K562 (cell line): ENCODE measurements at regions not wholly inside any gene's neighbourhood (a gene's known extent, or its start where the extent isn't known, plus 50 kb on each side); places are given as distances from the start of the nearest gene placed in this dataset.

Experiments
- AFF1 ChIP-seq, 2 experiments: fragments of 450-650 bp; IDR thresholded peaks; 2 replicates each; pipeline ENCODE4 v1.6.1; 2018; ENCODE audit warnings: mild to moderate bottlenecking in 2 of 2, low read depth in 1 of 2; ENCODE audit not compliant: partially characterized antibody in 2 of 2
- CC2D1A ChIP-seq: fragments of 450-650 bp; IDR thresholded peaks from 2 replicates; pipeline ENCODE4 v1.6.1; 2017; ENCODE audit warnings: mild to moderate bottlenecking
- DDX20 ChIP-seq: fragments of 450-650 bp; IDR thresholded peaks from 2 replicates; pipeline ENCODE4 v1.6.1; 2016; ENCODE audit warnings: missing genetic modification characterization, low read depth, mild to moderate bottlenecking, missing compliant biosample characterization, moderate library complexity
- LARP7 ChIP-seq: fragments of 450-650 bp; IDR thresholded peaks from 2 replicates; pipeline ENCODE4 v1.6.1; 2016
- NCOA1 ChIP-seq: fragments of 450-650 bp; IDR thresholded peaks from 2 replicates; pipeline ENCODE4 v1.6.1; 2016; ENCODE audit warnings: low read depth
- ZNF23 ChIP-seq: fragments of 250-450 bp; sonication (Bioruptor Pico); IDR thresholded peaks from 2 replicates; pipeline ENCODE4 v1.4.0; 2020; ENCODE audit warnings: mild to moderate bottlenecking
- ZNF644 ChIP-seq: fragments of 200-800 bp; sonication (Bioruptor generic); IDR thresholded peaks from 2 replicates; pipeline ENCODE4 v1.6.1; 2016; ENCODE audit warnings: low read depth, missing genetic modification characterization, missing compliant biosample characterization
- ZNF740 ChIP-seq, 3 experiments: fragments of 200-800 bp in 1 of 3; sonication (Bioruptor generic) in 1 of 3; sonication (generic) in 1 of 3; formaldehyde crosslinking in 1 of 3; IDR thresholded peaks; 2 replicates each; pipeline versions ENCODE4 v1.6.1 to v1.8.0; 2016 to 2022; ENCODE audit warnings: mild to moderate bottlenecking in 2 of 3, missing compliant biosample characterization in 2 of 3, missing genetic modification characterization in 2 of 3, missing genetic modification reagents in 1 of 3
- ZNF764 ChIP-seq: fragments of 250-450 bp; sonication (Bioruptor Pico); IDR thresholded peaks from 2 replicates; pipeline ENCODE4 v1.4.0; 2020; ENCODE audit warnings: low read depth, mild to moderate bottlenecking, moderate library complexity
- TF ChIP-seq, protein P1 (sequence below): fragments of 450-650 bp; formaldehyde crosslinking; conservative IDR thresholded peaks from 2 replicates; pipeline ENCODE4 v1.4.0; 2022; ENCODE audit warnings: mild to moderate bottlenecking, missing genetic modification characterization
- TF ChIP-seq, protein P2 (sequence below), 2 experiments: IDR thresholded peaks in 1 of 2; conservative IDR thresholded peaks in 1 of 2; 2 replicates each; pipeline ENCODE4 v1.6.1; 2016; ENCODE audit warnings: low read depth in 2 of 2, mild to moderate bottlenecking in 1 of 2, missing compliant biosample characterization in 1 of 2, missing genetic modification characterization in 1 of 2, moderate library complexity in 1 of 2
- TF ChIP-seq, protein P3 (sequence below): fragments of 450-650 bp; IDR thresholded peaks from 2 replicates; pipeline ENCODE4 v1.6.1; 2016; ENCODE audit warnings: mild to moderate bottlenecking

- no peak for TF ChIP-seq ZNF740 (CRISPR knock-in tag; IDR thresholded peaks at IDR 0.05)
- 0 out of 4 replicates have a peak, but pooled peaks of 1 of the 2 experiments have one; percentile 40 for TF ChIP-seq ZNF740 (tag; IDR thresholded peaks at IDR 0.05)
- TF ChIP-seq, protein P1, sequence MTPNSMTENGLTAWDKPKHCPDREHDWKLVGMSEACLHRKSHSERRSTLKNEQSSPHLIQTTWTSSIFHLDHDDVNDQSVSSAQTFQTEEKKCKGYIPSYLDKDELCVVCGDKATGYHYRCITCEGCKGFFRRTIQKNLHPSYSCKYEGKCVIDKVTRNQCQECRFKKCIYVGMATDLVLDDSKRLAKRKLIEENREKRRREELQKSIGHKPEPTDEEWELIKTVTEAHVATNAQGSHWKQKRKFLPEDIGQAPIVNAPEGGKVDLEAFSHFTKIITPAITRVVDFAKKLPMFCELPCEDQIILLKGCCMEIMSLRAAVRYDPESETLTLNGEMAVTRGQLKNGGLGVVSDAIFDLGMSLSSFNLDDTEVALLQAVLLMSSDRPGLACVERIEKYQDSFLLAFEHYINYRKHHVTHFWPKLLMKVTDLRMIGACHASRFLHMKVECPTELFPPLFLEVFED (CRISPR knock-in tag): 0 out of 2 replicates have a peak, but pooled peaks have one; percentile 49
- 0 out of 2 replicates have a peak, but pooled peaks have one; percentile 30 for TF ChIP-seq LARP7
- TF ChIP-seq, protein P2, sequence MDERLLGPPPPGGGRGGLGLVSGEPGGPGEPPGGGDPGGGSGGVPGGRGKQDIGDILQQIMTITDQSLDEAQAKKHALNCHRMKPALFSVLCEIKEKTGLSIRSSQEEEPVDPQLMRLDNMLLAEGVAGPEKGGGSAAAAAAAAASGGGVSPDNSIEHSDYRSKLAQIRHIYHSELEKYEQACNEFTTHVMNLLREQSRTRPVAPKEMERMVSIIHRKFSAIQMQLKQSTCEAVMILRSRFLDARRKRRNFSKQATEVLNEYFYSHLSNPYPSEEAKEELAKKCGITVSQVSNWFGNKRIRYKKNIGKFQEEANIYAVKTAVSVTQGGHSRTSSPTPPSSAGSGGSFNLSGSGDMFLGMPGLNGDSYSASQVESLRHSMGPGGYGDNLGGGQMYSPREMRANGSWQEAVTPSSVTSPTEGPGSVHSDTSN (CRISPR knock-in tag; IDR thresholded peaks at IDR 0.05; ENCODE audit: low read depth): no peak
- TF ChIP-seq, protein P2 (tag; conservative IDR thresholded peaks at IDR 0.05; ENCODE audit: low read depth): no peak; the same call in 1 of the 2 replicates
- TF ChIP-seq NCOA1: peak; percentile 72; the same call in 1 of the 2 replicates
- TF ChIP-seq, protein P3, sequence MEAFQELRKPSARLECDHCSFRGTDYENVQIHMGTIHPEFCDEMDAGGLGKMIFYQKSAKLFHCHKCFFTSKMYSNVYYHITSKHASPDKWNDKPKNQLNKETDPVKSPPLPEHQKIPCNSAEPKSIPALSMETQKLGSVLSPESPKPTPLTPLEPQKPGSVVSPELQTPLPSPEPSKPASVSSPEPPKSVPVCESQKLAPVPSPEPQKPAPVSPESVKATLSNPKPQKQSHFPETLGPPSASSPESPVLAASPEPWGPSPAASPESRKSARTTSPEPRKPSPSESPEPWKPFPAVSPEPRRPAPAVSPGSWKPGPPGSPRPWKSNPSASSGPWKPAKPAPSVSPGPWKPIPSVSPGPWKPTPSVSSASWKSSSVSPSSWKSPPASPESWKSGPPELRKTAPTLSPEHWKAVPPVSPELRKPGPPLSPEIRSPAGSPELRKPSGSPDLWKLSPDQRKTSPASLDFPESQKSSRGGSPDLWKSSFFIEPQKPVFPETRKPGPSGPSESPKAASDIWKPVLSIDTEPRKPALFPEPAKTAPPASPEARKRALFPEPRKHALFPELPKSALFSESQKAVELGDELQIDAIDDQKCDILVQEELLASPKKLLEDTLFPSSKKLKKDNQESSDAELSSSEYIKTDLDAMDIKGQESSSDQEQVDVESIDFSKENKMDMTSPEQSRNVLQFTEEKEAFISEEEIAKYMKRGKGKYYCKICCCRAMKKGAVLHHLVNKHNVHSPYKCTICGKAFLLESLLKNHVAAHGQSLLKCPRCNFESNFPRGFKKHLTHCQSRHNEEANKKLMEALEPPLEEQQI: peak; percentile 71
- no peak for TF ChIP-seq ZNF764 (CRISPR knock-in tag)
- peak in 1 of 2 experiments; percentile 68 for TF ChIP-seq AFF1 (IDR thresholded peaks at IDR 0.05; ENCODE audit: low read depth in 1 of 2, partially characterized antibody in 2 of 2)
- peak; percentile 87 for TF ChIP-seq CC2D1A
- TF ChIP-seq DDX20: no peak
- peak; percentile 44; the same call in 1 of the 2 replicates for TF ChIP-seq ZNF23 (CRISPR knock-in tag)
- no peak; the same call in 1 of the 2 replicates for TF ChIP-seq ZNF644
These were observed 70.6 kb upstream of the ARID5B start (continued) for GRCh38 chr10:61830846-61831273.
